HG03469 (cell line): ENCODE measurements at regions not wholly inside any gene's neighbourhood (a gene's known extent, or its start where the extent isn't known, plus 50 kb on each side); places are given as distances from the start of the nearest gene placed in this dataset.
"Not testable (repeated sequence)": the region's sequence is repeated elsewhere in the genome, so short reads cannot be mapped to it uniquely, and the experiment has no call there.

Source experiments
- ATAC-seq: cut with Tn5 transposase; IDR thresholded peaks from one replicate; pipeline ENCODE4 v1.9.1; 2021; ENCODE audit warnings: mild to moderate bottlenecking, moderate library complexity, moderate number of reproducible peaks; ENCODE audit not compliant: unreplicated experiment

GRCh38 chr6:1162367-1163275 lies 149.3 kb upstream of the FOXQ1 start:
- no peak for ATAC-seq

GRCh38 chr6:1156411-1156810 lies 155.5 kb upstream of the FOXQ1 start:
- ATAC-seq = not testable (repeated sequence)

- no peak for ATAC-seq
Observed at GRCh38 chr6:1153696-1154245, 158.1 kb upstream of the FOXQ1 start.

- no peak for ATAC-seq
Observed at GRCh38 chr6:1146500-1146899, 165.4 kb upstream of the FOXQ1 start.

GRCh38 chr6:1145768-1146218 lies 166.1 kb upstream of the FOXQ1 start:
- ATAC-seq = no peak

GRCh38 chr6:1144842-1145767 lies 166.8 kb upstream of the FOXQ1 start:
- ATAC-seq = no peak

GRCh38 chr6:1143655-1144054 lies 168.2 kb upstream of the FOXQ1 start:
- ATAC-seq = no peak

GRCh38 chr6:1139155-1139890 lies 172.6 kb upstream of the FOXQ1 start:
- no peak for ATAC-seq

GRCh38 chr6:1137849-1138248 lies 174.0 kb upstream of the FOXQ1 start:
- no peak for ATAC-seq

- no peak for ATAC-seq
Observed at GRCh38 chr6:1136827-1137226, 175.1 kb upstream of the FOXQ1 start.

GRCh38 chr6:1136415-1136774 lies 175.5 kb upstream of the FOXQ1 start:
- no peak for ATAC-seq

- ATAC-seq = no peak
Observed at GRCh38 chr6:1135726-1136414, 176.0 kb upstream of the FOXQ1 start.

GRCh38 chr6:1131285-1132079 lies 180.4 kb upstream of the FOXQ1 start:
- no peak for ATAC-seq

GRCh38 chr6:1130709-1131108 lies 181.2 kb upstream of the FOXQ1 start:
- ATAC-seq = no peak

GRCh38 chr6:1129131-1129530 lies 182.8 kb upstream of the FOXQ1 start:
- ATAC-seq = no peak

GRCh38 chr6:1127597-1128288 lies 184.2 kb upstream of the FOXQ1 start:
- ATAC-seq = no peak

- no peak for ATAC-seq
Observed at GRCh38 chr6:1127129-1127528, 184.8 kb upstream of the FOXQ1 start.

- no peak for ATAC-seq
Observed at GRCh38 chr6:1126036-1126435, 185.9 kb upstream of the FOXQ1 start.

GRCh38 chr6:1125297-1125696 lies 186.6 kb upstream of the FOXQ1 start:
- no peak for ATAC-seq
